Stimulated activated naive B cell treated with anti-CD40 and anti-IgM and Interleukin-4, amounts not matched to agents 10 μg/mL and 1 μg/mL and 100 μg/mL, for 72 hours (primary cell): ENCODE measurements at regions not wholly inside any gene's neighbourhood (a gene's known extent, or its start where the extent isn't known, plus 50 kb on each side); places are given as distances from the start of the nearest gene placed in this dataset.
A peak's percentile ranks its signal among the peaks of the same experiment; 100 is the strongest.

Source experiments
- ATAC-seq, 2 donors: fragments of 150-1000 bp; cut with Tn5 transposase; replicated peaks; 2 replicates each; pipeline ENCODE4 v1.10.0; 2021; ENCODE audit warnings: moderate library complexity in 1 of 2
- DNase-seq: peaks from one replicate; pipeline ENCODE4 v3.0.0; 2021
- H3K27ac Mint-ChIP-seq: one replicate; pipeline ENCODE4 v1.8.0; 2022; ENCODE audit warnings: mild to moderate bottlenecking, mixed read lengths
- H3K27me3 Mint-ChIP-seq, 2 donors: one replicate each; pipeline ENCODE4 v1.8.0; 2022; ENCODE audit warnings: mixed read lengths in 2 of 2
- H3K36me3 Mint-ChIP-seq, 2 donors: one replicate each; pipeline ENCODE4 v1.8.0; 2022; ENCODE audit warnings: mixed read lengths in 2 of 2, mild to moderate bottlenecking in 1 of 2
- H3K4me1 Mint-ChIP-seq, 2 donors: one replicate each; pipeline ENCODE4 v1.8.0; 2022; ENCODE audit warnings: mixed read lengths in 2 of 2, mild to moderate bottlenecking in 1 of 2
- H3K4me3 Mint-ChIP-seq, 2 donors: one replicate each; pipeline ENCODE4 v1.8.0; 2022; ENCODE audit warnings: mild to moderate bottlenecking in 2 of 2, mixed read lengths in 2 of 2, moderate library complexity in 1 of 2
- H3K9me3 Mint-ChIP-seq, 2 donors: one replicate each; pipeline ENCODE4 v1.8.0; 2022; ENCODE audit warnings: mixed read lengths in 2 of 2, mild to moderate bottlenecking in 1 of 2

DNA sequence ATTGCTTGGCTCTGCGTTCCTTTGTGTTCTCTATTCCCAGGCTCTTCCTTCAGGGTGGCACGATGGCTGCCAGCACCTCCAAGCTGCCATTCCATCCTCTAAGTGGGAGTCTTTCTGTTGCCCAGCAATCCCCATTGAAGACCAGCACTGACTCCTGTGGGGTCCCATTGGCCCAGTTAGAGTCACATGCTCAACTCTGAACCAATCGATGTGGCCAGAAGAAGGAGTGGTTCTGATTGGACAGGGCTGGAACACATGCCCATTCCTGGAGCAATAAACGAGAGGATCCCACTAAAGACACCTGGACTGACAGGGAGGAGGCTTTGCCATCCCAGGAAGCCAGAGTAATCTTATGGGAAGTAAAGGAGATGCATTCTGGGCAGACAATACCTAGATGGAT lies 97.2 kb upstream of the IGSF21 start:
- Mint-ChIP-seq H3K36me3 (no peaks in the 10 kb centered on the region), H3K9me3 (peaks cover 3 to 4% of the 10 kb centered on the region in 2 donors), H3K4me1 (no peaks in the 10 kb centered on the region), H3K4me3 (no peak overlapping the region), H3K27ac (no peak overlapping the region), H3K27me3 (peaks cover 19 to 34% of the 10 kb centered on the region in 2 donors)
- DNase-seq (no peak), ATAC-seq (no peak)

DNA sequence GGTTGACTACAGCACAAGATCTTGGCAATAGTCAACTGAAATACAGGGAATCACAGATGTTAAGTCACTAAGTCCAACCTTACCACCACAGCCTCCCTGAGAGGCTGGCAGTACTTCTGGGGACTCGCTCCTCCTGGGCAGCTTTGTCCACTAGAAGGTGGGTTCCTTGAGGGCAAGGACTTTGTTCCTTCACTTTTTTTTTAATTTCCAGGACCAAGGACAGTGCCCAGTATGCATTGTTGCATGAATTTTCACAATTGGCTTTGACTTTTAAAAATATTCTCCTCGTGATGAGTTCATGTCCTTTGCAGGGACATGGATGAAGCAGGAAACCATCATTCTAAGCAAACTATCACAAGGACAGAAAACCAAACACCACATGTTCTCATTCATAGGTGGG lies 96.7 kb upstream of the IGSF21 start:
- no peaks in the 10 kb centered on the region for H3K4me1 Mint-ChIP-seq
- peaks cover 3 to 4% of the 10 kb centered on the region in 2 donors for H3K9me3 Mint-ChIP-seq
- H3K4me3 Mint-ChIP-seq = no peak overlapping the region
- H3K27ac Mint-ChIP-seq = no peak overlapping the region
- DNase-seq (no peak), ATAC-seq (no peak)
- peaks cover 19 to 30% of the 10 kb centered on the region in 2 donors for H3K27me3 Mint-ChIP-seq
- no peaks in the 10 kb centered on the region for H3K36me3 Mint-ChIP-seq

DNA sequence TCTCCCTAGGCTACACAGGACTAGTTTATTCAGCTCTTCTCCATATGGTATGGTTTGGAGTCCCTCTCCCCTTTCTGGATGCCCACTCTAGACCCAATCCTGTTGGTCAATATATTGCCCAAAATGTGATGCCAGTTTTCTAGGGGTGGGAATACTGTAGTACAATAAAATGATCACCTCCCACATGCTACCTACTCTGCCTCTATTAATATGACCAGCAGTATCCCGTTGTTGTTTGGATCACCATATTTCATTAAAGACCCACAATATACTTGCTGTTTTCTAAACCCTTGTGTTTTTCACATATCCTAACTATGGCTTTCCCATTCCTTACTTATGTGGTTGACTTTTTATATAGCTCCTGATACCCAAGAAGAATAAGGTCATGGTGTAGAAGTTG lies 95.9 kb upstream of the IGSF21 start:
- H3K4me1 Mint-ChIP-seq = no peaks in the 10 kb centered on the region
- ATAC-seq (no peak), DNase-seq (no peak)
- no peak overlapping the region for H3K4me3 Mint-ChIP-seq
- H3K27me3 Mint-ChIP-seq = peaks cover 19 to 30% of the 10 kb centered on the region in 2 donors
- H3K27ac Mint-ChIP-seq = no peak overlapping the region
- no peaks in the 10 kb centered on the region for H3K36me3 Mint-ChIP-seq
- peaks cover 3 to 4% of the 10 kb centered on the region in 2 donors for H3K9me3 Mint-ChIP-seq

DNA sequence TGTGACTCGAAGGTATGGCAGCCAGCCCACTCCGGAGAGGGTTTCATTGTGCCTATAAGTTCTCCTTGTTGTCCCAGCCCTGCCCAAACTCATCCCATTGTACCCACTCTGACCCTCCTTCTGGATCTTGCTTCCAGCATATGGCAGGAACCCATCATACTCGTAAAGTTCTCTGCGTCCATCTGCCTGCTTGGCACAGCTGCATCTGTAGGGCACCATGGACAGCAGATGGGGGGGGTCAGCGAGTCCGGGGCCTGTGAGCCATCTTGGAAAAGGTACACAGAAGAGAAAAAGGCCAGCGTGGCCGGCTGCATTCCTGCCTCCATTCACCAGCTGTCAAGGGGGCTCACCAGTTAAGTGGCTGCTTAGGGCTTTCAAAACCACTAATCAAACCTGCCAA lies 94.9 kb upstream of the IGSF21 start:
- Mint-ChIP-seq H3K4me1 (no peaks in the 10 kb centered on the region), H3K27ac (no peak overlapping the region), H3K27me3 (peaks cover 18 to 27% of the 10 kb centered on the region in 2 donors), H3K4me3 (no peak overlapping the region), H3K36me3 (no peaks in the 10 kb centered on the region), H3K9me3 (peaks cover 3 to 4% of the 10 kb centered on the region in 2 donors)
- ATAC-seq (no peak), DNase-seq (no peak)

DNA sequence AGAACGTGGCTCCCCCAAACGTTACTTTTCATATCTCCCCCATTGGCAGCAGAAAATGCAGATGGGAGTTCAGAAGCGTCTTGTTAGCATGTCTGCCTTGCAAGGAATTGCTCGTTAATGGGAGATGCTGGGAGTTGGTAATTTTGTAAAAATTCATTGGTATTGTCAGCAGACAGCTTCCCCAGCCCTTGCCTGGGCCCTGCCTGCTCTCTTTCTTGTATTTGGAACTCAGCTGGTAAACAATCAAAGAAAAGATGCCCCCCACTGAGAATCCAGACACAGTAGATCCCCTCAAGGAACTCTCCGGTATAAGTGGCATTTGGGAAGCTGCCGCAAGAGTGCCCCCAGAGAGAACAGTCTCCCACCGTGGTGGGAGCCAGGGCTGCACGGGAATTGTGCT lies 94.4 kb upstream of the IGSF21 start:
- Mint-ChIP-seq H3K4me1 (no peaks in the 10 kb centered on the region), H3K27ac (no peak overlapping the region), H3K9me3 (peaks cover 3 to 4% of the 10 kb centered on the region in 2 donors), H3K27me3 (peaks cover 13 to 25% of the 10 kb centered on the region in 2 donors), H3K36me3 (no peaks in the 10 kb centered on the region), H3K4me3 (no peak overlapping the region)
- no peak for DNase-seq
- no peak for ATAC-seq

DNA sequence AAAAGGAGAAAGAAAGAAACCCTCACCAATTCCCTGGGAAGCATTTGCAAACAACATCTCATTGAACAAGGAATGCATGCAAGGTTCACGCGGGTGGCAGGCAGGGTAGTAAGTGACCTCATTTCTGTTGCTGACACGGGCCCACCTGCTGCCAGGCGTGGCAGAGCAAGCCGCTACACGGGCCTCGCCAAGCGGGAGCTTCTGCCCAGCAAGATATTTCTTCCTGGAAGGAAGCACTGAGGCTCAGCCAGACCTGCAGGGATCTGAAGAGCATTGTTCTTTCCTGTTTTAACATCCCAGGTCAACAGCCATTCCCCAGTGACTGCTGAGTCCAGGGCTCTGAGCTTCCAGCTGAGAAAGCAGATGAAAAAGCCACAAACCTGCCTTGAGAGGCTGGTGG lies 91.9 kb upstream of the IGSF21 start:
- ATAC-seq (no peak), DNase-seq (no peak)
- H3K9me3 Mint-ChIP-seq = peaks cover 3 to 4% of the 10 kb centered on the region in 2 donors
- H3K4me3 Mint-ChIP-seq = no peak overlapping the region
- H3K27me3 Mint-ChIP-seq = peaks cover 0 to 18% of the 10 kb centered on the region in 2 donors
- H3K4me1 Mint-ChIP-seq = peaks cover 0 to 4% of the 10 kb centered on the region in 2 donors
- no peak overlapping the region for H3K27ac Mint-ChIP-seq
- H3K36me3 Mint-ChIP-seq = no peaks in the 10 kb centered on the region

DNA sequence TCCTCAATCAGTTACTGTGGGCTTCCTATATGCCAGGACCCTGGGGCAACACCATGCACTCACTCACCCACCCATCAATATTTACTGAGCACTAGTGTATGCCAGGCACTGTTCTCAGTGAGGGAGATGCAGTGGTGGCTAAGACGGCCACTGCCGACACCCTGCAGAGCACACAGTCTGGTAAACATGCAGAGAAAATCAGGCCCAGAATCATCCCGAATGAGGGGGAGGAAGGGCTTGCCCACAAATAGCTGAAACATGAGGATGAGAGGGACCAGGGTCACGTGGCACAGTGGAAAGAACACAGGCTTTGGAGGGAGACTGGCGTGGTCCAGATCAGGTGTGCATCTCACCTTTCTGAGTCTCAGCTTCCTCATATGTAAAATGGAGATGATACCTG lies 89.2 kb upstream of the IGSF21 start:
- H3K4me3 Mint-ChIP-seq = no peak overlapping the region
- H3K4me1 Mint-ChIP-seq = peaks cover 0 to 7% of the 10 kb centered on the region in 2 donors
- no peaks in the 10 kb centered on the region for H3K9me3 Mint-ChIP-seq
- DNase-seq (no peak), ATAC-seq (no peak)
- H3K36me3 Mint-ChIP-seq = no peaks in the 10 kb centered on the region
- H3K27ac Mint-ChIP-seq = no peak overlapping the region
- H3K27me3 Mint-ChIP-seq = peaks cover 12 to 28% of the 10 kb centered on the region in 2 donors

DNA sequence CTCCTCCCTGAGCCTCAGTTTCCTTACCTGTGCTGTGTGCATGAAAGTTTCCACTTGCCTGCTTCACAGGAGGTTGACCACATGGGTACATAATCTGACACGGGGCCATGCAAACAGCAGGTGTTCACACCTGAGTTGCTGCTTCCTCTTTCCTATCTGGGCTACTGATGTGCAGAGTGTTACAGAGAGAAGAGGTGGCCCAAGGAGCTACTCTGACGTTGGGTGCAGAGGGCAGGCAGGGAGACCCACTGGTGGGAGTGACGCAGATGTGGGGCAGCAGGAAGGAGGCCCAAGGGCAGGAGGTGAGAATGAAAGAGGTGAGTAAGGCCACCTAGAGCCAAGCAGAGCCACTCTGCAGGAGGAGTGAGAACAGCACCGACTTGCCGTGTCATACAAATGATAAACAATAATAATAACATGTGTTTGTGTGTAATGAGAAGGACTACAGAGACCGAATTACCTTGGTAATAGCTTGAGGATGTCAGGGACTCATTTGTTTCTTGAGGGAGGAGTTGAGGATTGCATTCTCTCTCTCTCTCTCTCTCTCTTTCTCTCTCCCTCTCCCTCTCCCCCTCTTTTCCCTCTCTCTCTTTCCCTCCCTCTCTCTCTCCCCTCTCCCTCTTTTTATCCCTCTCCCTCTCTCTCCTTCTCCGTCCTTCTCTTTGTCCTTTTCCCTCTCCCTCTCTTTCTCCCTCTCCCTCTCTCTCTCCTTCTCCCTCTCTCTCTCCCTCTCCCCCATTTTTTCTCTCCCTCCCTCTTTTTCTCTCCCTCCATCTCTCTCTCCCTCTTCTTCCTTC lies 87.4 kb upstream of the IGSF21 start:
- H3K27me3 Mint-ChIP-seq = peaks cover 12 to 26% of the 10 kb centered on the region in 2 donors
- H3K4me3 Mint-ChIP-seq = no peak overlapping the region
- H3K36me3 Mint-ChIP-seq = no peaks in the 10 kb centered on the region
- ATAC-seq (no peak), DNase-seq (no peak)
- H3K27ac Mint-ChIP-seq = no peak overlapping the region
- H3K4me1 Mint-ChIP-seq = peaks cover 0 to 7% of the 10 kb centered on the region in 2 donors
- no peaks in the 10 kb centered on the region for H3K9me3 Mint-ChIP-seq

DNA sequence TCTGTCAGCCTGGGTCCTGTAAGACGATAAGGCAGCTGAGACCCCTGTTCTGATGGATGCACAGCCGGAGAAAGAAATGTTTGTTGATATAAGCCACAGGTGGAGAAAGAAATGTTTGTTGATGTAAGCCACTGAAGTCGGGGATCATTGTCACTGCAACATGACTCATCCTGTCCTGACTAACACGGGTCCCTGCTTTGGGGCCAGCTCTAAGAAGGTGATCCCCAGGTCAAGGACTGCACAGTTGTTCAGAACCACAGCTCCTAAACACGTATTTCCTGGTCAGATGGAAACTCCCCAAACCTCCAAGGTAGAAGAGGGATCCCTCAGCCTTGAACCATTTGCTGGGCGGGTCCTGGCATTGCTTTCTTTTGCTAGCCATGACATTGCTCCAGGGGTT lies 86.4 kb upstream of the IGSF21 start:
- no peak overlapping the region for H3K27ac Mint-ChIP-seq
- peak in 1 of 2 donors; percentile 34 for ATAC-seq
- H3K27me3 Mint-ChIP-seq = peaks cover 12 to 27% of the 10 kb centered on the region in 2 donors

DNA sequence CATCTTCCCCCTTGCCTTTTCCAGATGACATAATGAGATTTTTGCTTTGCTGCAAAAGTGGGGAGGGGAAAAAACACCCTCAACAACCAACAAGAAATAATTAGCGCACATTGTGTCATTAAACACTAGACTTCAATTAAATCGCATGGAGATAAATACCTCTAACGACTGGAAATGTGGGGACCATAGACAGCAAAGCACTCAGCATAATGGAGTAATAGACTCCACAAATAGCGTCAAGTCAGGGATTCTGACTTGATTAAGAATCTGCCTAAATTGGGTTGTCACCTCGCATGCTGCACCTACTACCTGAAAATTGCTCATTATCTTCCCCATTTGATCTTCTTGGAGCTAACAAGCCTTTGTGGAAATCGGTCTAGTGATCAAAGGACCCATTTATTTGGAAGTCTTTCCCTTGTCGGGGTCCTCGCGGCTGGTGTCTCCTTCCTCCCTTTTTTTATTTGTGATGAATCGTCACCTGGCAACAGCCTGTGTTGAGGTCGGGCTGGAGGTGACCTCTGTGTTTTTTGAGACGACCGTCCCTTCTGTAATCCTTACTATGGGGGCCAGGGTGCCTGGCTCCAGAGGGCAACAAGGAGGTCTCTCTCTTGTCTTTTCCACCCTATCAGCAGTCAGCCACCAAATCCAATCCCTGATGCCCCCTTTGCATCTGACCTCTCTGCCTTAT lies 75.3 kb upstream of the IGSF21 start:
- Mint-ChIP-seq H3K9me3 (no peaks in the 10 kb centered on the region), H3K4me3 (no peak overlapping the region), H3K27ac (no peak overlapping the region), H3K27me3 (peaks cover 35 to 49% of the 10 kb centered on the region in 2 donors), H3K4me1 (peaks cover 0 to 7% of the 10 kb centered on the region in 2 donors), H3K36me3 (no peaks in the 10 kb centered on the region)
- ATAC-seq (no peak), DNase-seq (no peak)

More for the DNA sequence above, 86.4 kb upstream of the IGSF21 start:
- Mint-ChIP-seq H3K36me3 (no peaks in the 10 kb centered on the region), H3K4me3 (no peak overlapping the region), H3K4me1 (peaks cover 0 to 7% of the 10 kb centered on the region in 2 donors), H3K9me3 (no peaks in the 10 kb centered on the region)
- DNase-seq = no peak

DNA sequence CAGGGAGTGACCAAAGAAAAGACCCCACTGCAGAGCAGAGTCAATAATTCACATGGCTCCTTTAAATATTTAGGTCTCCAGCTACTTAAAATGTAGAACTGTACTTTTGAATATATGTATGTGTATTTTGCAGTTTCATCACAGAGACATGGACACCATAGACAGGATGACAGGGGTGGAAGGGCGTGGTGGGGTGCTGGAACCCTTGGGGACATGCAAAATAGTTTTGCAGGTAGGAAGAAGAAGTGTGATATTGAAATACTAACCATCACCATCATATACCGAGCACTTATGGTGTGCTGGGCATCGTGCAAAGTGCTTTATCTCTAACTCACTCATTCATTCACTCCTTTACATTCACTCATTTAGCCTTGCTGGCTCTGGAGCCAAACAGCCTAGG lies 72.5 kb upstream of the IGSF21 start:
- no peak for ATAC-seq
- Mint-ChIP-seq H3K27ac (no peak overlapping the region), H3K9me3 (no peaks in the 10 kb centered on the region), H3K36me3 (no peaks in the 10 kb centered on the region), H3K4me1 (peaks cover 0 to 17% of the 10 kb centered on the region in 2 donors), H3K4me3 (no peak overlapping the region), H3K27me3 (peaks cover 28 to 33% of the 10 kb centered on the region in 2 donors)
- no peak for DNase-seq

DNA sequence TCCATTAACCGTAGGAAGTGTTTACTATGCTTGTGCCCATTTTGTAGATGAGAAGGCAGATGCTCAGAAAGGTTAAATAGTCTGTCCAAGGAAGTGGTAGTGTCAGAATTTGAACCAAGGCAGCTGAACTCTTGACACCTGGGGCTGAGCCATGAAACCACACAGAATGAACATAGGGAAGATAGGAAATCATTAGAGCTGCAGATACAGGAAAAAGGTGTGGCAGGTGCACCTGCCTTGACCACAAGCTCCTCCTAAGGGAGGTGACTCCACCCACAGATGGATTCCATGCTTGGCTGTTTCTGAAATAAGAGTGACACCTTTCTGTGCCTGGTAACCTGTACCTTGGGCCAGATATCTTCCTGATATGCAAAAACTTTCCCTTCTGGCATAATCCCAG lies 69.9 kb upstream of the IGSF21 start:
- H3K27me3 Mint-ChIP-seq = peaks cover 11 to 24% of the 10 kb centered on the region in 2 donors
- no peak for ATAC-seq

DNA sequence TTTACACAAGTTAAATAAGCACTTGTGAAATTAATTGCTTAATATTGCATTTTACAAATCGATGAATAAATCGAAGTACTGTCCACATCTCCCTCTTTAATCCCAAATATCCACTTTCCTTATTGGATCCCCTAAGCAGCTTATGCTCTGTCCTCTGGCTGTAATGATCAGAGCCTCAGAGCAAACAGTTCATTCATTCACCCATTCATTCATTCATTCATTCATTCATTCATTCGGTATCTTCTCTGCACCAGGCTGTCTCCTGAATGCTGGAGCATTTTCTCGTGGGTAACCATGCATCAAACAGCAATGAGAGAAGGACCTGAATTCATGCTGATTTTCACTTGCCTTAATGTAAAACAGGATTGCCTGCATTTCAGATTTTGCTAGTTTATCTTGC lies 69.5 kb upstream of the IGSF21 start:
- ATAC-seq (no peak), DNase-seq (no peak)
- H3K36me3 Mint-ChIP-seq = no peaks in the 10 kb centered on the region
- no peak overlapping the region for H3K4me3 Mint-ChIP-seq
- H3K4me1 Mint-ChIP-seq = peaks cover 14 to 29% of the 10 kb centered on the region in 2 donors
- no peak overlapping the region for H3K27ac Mint-ChIP-seq
- no peaks in the 10 kb centered on the region for H3K9me3 Mint-ChIP-seq
- H3K27me3 Mint-ChIP-seq = peaks cover 7 to 20% of the 10 kb centered on the region in 2 donors

More for the DNA sequence above, 69.9 kb upstream of the IGSF21 start:
- Mint-ChIP-seq H3K4me3 (no peak overlapping the region), H3K27ac (no peak overlapping the region), H3K4me1 (peaks cover 14 to 29% of the 10 kb centered on the region in 2 donors), H3K36me3 (no peaks in the 10 kb centered on the region), H3K9me3 (no peaks in the 10 kb centered on the region)
- no peak for DNase-seq

DNA sequence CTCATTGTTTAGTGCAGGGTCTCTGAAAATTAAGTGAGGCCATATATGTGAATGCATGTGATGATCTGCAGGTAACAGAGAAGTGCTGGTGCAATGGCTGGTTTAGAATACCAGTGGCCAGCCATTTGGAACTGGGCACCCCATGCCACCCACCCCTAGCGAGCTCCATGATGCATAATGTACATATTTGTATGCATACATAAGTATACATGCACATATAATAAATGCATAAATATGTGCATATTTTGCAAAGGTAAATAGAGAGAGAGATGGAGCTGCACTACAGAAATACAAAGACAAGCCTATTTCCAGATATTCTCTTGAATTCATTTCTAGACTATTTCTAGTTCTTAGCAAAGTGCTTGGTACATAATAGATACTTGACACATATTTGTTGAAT lies 68.5 kb upstream of the IGSF21 start:
- Mint-ChIP-seq H3K9me3 (no peaks in the 10 kb centered on the region), H3K4me3 (no peak overlapping the region), H3K27me3 (peaks cover under 1 to 24% of the 10 kb centered on the region in 2 donors), H3K36me3 (no peaks in the 10 kb centered on the region), H3K4me1 (peaks cover 14 to 35% of the 10 kb centered on the region in 2 donors), H3K27ac (no peak overlapping the region)
- DNase-seq = no peak
- ATAC-seq = no peak

DNA sequence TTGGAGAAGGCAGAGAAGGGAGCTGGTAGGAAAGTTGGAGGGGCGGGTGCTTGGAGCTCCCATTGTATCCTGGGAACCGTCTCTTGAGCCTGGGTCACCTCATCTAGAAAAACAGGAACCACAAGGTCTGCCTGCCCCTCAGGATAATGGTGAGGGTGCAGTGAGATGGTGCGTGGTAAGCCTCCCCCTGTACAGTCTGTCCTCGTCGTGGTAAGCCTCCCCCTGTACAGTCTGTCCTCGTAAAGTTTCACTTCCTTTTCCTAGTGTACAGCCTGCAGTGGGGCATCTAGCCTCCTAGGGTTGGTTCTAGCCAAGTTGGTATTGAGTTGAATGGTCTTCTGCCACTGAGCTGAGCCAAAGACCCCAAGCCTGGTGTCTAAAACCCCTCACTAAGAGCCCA lies 66.5 kb upstream of the IGSF21 start:
- H3K4me3 Mint-ChIP-seq = no peak overlapping the region
- peak; percentile 1 for DNase-seq
- ATAC-seq = peak; percentile 97 to 99
- H3K36me3 Mint-ChIP-seq = no peaks in the 10 kb centered on the region
- no peak overlapping the region for H3K27ac Mint-ChIP-seq
- no peaks in the 10 kb centered on the region for H3K9me3 Mint-ChIP-seq
- H3K4me1 Mint-ChIP-seq = peaks cover 14 to 30% of the 10 kb centered on the region in 2 donors
- H3K27me3 Mint-ChIP-seq = peaks cover 6 to 30% of the 10 kb centered on the region in 2 donors
